ENCODE measurements at regions not wholly inside any gene's neighbourhood (a gene's known extent, or its start where the extent isn't known, plus 50 kb on each side); places are given as distances from the start of the nearest gene placed in this dataset.
"Not testable (repeated sequence)": the region's sequence is repeated elsewhere in the genome, so short reads cannot be mapped to it uniquely, and the experiment has no call there.

DNA sequence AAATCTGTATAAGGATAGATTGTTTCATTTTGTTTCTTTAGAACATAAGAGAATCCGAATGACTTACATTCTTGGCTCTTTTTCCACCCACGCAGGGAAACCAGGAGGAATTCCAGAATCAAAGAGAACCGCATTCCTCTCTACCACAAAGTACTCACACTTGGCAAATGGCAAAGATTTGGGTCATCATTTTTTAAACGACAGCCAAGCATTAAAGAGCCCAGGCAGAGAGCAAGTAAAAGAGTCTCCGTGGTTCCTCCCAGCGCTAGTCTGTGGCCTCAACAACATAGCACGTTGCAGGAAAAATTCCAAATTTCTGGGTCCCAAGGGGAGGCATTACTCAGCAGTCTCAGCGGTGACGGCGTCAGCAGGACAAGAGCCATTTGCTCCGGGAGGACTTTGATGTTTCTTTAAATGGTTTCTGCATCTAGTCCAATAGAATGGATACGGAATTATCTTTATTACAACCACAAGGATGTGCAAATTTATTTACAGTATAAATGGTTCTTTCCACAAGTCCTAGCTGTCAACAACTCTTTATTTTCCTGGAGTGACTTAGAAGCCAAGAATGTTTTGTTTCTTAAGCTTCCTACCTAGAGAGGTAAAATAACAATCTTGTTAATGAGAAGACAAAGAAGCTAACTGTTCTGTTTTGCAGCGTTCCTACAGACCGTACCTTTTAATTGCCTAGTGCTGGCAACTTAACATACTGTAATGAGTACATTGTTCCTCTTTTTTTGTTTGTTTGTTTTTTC lies 232.5 kb downstream of the SKIDA1 start:
- DNase-seq (ENCODE audit: low read depth in 2 of 2) = no peak

- no peak for DNase-seq (ENCODE audit: low read depth in 2 of 2)
These were observed 234.9 kb downstream of the SKIDA1 start for GRCh38 chr10:21290499-21291160.

DNA sequence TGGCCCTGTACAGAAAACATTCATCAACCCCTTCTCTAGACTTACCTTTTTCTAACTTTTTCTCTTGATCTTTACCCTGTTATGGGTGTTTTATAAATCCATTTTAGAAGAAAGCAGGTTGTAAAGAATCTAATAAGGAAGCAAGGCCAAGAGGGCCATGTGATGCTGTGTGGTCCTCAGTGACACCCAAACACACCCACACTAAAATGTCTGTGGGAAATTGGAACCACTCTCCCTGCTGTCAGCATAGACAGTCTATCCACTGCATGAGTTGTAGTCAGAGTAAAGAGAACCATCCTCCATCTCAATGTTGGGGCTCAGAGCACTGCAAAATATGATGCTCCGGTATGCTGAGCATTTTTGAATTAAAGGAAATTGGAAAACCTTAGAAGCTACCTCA lies 235.5 kb downstream of the SKIDA1 start:
- no peak for DNase-seq (ENCODE audit: low read depth in 2 of 2)

DNA sequence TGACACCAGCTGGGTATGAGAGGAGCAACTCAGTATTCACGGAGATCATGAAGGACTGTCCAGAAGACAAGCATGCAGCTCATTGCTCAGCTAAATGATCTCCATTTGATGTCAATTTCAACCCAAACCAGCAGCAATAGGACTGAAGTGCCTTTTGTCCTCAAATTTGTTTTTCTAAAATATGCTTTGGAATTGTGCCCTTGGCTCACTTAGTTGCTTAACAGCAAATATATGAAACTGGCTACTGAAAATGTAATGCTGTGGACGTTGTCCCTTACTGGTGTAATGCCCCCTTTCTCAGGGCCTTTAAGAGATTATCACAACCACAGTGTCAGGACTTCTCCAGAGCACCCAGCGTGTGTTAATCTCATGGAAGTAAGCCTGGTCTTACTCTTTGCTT lies 236.2 kb downstream of the SKIDA1 start:
- DNase-seq (ENCODE audit: low read depth in 2 of 2) = no peak

DNA sequence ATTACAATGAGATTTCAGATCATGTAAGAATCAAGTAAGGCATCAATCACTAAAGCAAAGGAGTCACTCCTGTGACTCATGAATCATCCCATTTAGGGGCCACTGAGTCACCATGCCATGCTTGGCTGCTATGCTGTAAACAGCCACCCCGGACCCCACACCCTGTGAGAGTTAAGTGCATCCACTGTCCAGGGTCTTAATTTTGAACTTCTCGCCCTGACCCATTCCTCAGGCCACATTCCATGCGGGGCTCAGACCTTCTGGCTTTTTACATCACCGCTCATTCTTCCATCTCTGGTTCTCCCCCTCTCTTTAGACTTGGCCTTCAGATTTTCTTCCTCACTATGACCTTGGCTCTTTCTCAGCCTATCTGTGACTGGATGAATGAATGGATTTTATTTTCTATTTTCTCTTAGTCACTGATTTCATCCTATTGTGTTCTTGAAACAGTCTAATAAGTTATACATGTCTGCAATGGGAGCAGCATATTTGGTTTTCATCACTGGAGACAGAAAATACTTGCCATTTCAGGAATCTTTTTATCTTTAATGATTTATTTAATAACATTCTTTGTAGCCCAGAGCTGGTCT lies 239.6 kb downstream of the SKIDA1 start:
- no peak for DNase-seq (ENCODE audit: low read depth in 2 of 2)

DNA sequence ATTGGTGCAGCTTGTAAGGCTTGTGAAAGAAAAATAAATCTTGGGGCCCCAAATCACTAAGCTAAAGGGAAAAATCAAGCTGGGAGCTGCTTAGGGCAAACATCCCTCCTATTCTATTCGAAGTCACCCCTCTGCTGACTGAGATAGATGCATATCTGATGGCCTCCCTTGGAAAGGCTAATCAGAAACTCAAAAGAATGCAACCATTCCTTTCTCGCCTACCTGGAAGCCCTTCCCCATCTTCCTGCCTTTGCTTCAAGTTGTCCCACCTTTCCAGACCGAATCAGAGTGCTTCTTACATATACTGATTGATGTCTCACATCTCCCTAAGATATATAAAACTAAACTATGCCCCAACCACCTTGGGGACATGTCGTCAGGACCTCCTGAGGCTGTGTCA lies 240.3 kb downstream of the SKIDA1 start:
- DNase-seq (ENCODE audit: low read depth in 2 of 2) = no peak

DNA sequence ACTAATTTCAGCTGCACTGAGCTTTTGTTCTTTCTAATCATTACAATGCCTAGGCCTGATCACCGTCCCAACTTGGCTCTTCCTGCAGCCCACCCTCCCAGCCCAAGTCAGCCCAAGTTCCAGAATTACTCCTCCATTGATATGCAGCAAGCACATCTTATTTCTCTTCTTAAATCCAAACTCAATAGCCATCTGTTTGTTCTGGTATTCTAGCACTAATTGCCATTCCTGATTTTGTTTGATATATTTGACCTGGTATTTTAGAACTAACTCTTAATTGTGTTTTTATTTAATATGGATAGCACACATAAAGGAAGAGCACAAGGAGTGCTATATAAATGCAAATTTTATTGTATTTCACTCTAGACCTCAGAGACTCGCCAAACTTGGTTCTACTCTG lies 241.2 kb downstream of the SKIDA1 start:
- no peak for DNase-seq (ENCODE audit: low read depth in 2 of 2)

- DNase-seq (ENCODE audit: low read depth in 2 of 2) = not testable (repeated sequence)
These were observed 242.4 kb downstream of the SKIDA1 start for GRCh38 chr10:21283053-21283452.

DNA sequence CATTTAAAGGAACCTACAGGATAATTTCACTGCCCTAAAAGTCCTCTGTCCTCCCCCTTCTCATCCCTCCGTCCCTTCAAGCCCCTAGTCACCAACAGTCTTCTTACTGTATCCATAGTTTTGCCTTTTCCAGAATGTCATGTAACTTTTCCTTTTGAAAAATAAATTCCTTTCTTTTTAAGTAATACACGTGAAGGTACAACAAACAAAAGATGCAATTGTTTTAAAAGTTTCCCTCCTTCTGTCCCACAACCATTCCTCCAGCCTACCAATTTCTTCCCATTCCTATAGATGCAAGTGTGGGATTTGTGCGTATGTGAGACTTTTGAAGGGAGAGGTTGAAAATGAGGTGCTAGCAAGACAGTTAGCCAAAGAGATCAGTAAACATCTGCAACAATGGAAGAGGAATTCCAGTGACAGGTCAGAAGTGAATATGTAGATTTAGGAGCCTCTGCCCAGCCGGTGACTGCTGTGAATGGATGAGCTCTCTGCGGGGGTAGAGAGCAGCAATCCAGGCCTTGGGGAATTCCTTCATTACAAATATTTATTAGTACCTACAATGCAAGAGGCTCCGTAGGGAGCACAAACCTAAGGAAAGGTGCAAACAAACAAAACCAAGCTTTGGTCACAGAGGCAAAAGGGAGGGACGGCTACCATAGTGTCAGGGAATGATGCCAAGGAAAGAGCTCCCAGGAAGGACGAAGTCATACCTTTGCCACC lies 243.6 kb downstream of the SKIDA1 start:
- no peak for DNase-seq (ENCODE audit: low read depth in 2 of 2)

DNA sequence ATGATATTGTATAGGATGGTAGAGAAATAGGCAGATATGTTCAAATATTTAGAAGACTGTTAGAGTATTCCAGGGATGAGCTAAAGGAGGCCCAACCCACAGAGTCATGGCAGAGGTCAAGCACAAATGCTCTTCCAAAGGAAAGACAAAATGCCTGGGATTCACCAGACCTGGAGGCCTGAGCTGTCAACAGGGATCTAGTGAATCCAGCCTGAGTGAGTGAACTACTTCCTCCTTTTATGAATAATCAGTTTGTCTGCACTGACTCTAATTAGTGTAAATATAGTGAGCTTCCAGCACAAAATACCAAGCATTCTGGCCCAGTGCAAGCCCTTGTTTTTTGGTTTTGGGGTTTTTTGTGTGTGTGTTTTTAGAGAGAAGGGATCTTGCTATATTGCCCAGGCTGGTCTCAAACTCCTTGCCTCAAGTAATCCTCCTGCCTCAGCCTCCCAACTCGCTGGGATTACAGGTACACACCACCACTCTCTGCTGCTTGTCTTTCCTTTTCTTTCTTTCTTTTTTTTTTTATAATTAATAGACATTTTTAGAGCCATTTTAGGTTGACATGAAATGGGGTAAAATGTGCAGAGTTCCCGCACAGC lies 244.4 kb downstream of the SKIDA1 start:
- DNase-seq (ENCODE audit: low read depth in 2 of 2) = no peak

GRCh38 chr10:21280037-21280436 lies 245.4 kb downstream of the SKIDA1 start:
- no peak for DNase-seq (ENCODE audit: low read depth in 2 of 2)

GRCh38 chr10:21279217-21279575 lies 246.3 kb downstream of the SKIDA1 start:
- no peak for DNase-seq (ENCODE audit: low read depth in 2 of 2)

DNA sequence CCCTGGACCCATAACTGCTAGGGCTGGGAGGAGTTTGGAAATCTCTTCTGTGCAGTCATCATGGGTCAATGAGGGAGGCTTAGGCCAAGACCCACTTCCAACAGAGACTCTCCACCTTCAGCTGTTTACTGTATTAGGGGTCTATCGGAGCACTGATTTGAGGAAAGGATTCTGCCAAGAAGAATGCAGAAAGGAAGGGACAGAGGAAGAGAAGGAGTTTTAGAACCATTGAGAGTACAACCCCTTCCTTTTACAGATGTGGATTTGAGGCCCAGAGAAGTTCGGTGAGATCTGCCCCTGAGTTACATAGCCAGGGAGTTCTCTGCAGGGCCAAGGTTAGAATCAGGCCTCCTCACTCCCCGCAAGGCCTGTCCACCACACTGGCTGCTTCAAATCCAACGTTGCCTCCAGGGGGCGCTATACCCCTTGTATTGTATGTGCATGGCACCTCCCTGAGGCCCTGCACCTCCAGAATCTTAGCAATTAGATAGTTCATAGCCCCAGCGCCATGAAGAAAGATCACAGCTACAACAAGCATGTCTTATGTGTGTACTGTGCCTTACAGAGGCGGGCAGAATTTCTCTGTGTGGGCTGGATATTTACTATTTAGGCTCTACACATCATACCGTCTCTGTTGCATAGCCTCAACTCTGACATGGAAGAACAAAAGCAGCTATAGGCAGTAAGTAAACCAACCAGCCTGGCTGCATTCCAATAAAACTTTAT lies 246.8 kb downstream of the SKIDA1 start:
- DNase-seq (ENCODE audit: low read depth in 2 of 2) = peak; percentile 66 to 76

GRCh38 chr10:21273400-21273968 lies 252.0 kb downstream of the SKIDA1 start:
- DNase-seq (ENCODE audit: low read depth in 2 of 2) = no peak

DNA sequence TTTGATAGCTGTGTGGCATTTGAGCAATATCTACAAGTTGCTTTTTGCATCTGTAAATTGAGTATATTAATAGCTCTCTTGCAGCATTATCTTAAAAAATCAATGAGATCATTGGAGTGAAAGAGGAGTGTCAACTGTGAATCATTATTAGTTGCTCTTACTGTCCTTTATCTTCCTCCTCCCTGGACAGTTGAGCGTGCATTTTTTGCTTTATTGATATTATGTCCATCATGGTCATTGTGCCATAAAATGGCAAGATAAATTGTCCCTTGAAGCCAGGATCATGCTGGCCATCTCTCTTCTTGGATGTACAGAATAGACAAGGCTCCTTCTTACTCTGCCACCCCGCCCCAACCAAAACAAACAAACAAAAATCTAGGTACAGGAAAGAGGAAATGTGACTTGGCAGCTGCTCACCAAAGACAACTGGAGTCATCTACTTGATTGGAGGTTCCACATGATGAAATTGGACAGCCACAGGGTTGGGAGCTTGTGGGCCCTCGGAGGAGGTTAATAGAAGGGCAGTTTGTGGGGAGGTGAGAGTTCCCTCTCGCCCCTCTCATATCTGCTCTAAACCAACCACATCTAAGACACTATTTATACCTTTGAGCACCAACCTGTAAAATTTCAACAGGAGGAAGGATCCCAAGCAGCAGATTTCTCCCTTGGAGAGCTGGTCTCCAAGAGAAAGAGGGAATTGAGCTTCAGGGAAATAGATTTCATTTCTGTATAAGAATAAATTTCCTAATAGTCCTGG lies 252.7 kb downstream of the SKIDA1 start:
- DNase-seq (ENCODE audit: low read depth in 2 of 2) = no peak

- DNase-seq (ENCODE audit: low read depth in 2 of 2) = no peak
These were observed 254.5 kb downstream of the SKIDA1 start for GRCh38 chr10:21270976-21271375.

- no peak for DNase-seq (ENCODE audit: low read depth in 2 of 2)
These were observed 256.2 kb downstream of the SKIDA1 start for GRCh38 chr10:21269289-21269688.

- no peak for DNase-seq (ENCODE audit: low read depth in 2 of 2)
These were observed 259.9 kb downstream of the SKIDA1 start for GRCh38 chr10:21265622-21266021.

GRCh38 chr10:21264271-21264670 lies 261.2 kb downstream of the SKIDA1 start:
- no peak for DNase-seq (ENCODE audit: low read depth in 2 of 2)

- DNase-seq (ENCODE audit: low read depth in 2 of 2) = no peak
These were observed 261.6 kb downstream of the SKIDA1 start for GRCh38 chr10:21263839-21264238.

Data from stimulated activated CD8-positive, alpha-beta memory T cell treated with anti-CD3 and anti-CD28 coated beads, Interleukin-2, amount 100 ng/mL, for 48 hours (primary cell).